ENCODE measurements at regions not wholly inside any gene's neighbourhood (a gene's known extent, or its start where the extent isn't known, plus 50 kb on each side); places are given as distances from the start of the nearest gene placed in this dataset.

DNA sequence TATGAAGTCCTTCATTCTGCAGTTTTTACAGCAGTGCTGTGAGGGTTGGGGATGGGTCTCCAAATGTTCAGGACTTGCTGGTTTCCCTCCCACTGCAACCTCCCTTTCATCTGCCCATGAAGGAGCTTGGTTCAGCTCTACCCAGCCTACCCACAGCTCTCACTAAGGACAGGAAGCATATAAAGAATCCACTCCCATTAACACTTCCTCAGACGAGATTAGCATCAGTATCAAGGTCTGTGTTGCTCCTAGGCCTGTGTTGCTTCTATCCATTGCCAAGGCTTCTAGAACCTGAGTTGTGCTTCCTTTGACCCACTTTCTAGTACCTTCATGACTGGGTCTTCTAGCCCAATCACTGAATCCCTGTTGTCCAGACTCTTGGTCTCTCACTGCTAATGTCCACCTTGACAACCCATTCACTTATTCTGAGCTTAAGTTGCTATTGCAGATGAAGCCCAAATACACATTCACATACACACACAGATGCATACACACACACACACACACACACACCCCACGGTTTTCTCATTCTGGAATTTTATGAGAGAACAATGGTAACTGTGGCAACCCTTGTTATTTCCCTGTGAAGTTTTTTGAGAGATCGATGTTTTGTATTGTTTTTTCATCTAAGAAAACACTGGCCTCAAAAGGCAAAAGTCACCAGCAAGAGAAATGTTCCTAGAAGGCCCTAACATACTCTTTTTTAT is 248.1 kb downstream of the MTERF1 start:
- TF ChIP-seq, protein P1, sequence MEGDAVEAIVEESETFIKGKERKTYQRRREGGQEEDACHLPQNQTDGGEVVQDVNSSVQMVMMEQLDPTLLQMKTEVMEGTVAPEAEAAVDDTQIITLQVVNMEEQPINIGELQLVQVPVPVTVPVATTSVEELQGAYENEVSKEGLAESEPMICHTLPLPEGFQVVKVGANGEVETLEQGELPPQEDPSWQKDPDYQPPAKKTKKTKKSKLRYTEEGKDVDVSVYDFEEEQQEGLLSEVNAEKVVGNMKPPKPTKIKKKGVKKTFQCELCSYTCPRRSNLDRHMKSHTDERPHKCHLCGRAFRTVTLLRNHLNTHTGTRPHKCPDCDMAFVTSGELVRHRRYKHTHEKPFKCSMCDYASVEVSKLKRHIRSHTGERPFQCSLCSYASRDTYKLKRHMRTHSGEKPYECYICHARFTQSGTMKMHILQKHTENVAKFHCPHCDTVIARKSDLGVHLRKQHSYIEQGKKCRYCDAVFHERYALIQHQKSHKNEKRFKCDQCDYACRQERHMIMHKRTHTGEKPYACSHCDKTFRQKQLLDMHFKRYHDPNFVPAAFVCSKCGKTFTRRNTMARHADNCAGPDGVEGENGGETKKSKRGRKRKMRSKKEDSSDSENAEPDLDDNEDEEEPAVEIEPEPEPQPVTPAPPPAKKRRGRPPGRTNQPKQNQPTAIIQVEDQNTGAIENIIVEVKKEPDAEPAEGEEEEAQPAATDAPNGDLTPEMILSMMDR (IDR thresholded peaks at IDR 0.05), result no peak
- no peak for TF ChIP-seq ZFX (IDR thresholded peaks at IDR 0.05; ENCODE audit: borderline replicate concordance)

All from 22Rv1 (cell line).